Hepatocyte (in vitro differentiated cells): ENCODE measurements at regions not wholly inside any gene's neighbourhood (a gene's known extent, or its start where the extent isn't known, plus 50 kb on each side); places are given as distances from the start of the nearest gene placed in this dataset.

Experiments
- DNase-seq: peaks from one replicate; pipeline ENCODE4 v3.0.0-alpha.2; 2016; ENCODE audit warnings: low spot score
- H2AFZ ChIP-seq: fragments of 200-600 bp; sonication (generic); 2 replicates; pipeline ENCODE4 v1.6.0; 2016; ENCODE audit warnings: antibody characterized with exemption, mild to moderate bottlenecking
- H3K27ac ChIP-seq: fragments of 200-600 bp; sonication (generic); 2 replicates; pipeline ENCODE4 v1.5.1; 2016; ENCODE audit warnings: mild to moderate bottlenecking
- H3K27me3 ChIP-seq: fragments of 200-600 bp; sonication (generic); 2 replicates; pipeline ENCODE4 v1.6.1; 2016
- H3K36me3 ChIP-seq: fragments of 200-600 bp; sonication (generic); replicated peaks from 2 replicates; pipeline ENCODE4 v1.5.1; 2016; ENCODE audit warnings: low read depth; ENCODE audit not compliant: insufficient read depth
- H3K4me1 ChIP-seq: fragments of 200-600 bp; sonication (generic); 2 replicates; pipeline ENCODE4 v1.5.1; 2016; ENCODE audit warnings: mild to moderate bottlenecking, moderate library complexity; ENCODE audit not compliant: insufficient read depth
- H3K4me2 ChIP-seq: fragments of 200-600 bp; sonication (generic); 2 replicates; pipeline ENCODE4 v1.6.0; 2016
- H3K4me3 ChIP-seq: fragments of 200-600 bp; sonication (generic); 2 replicates; pipeline ENCODE4 v1.5.1; 2016; ENCODE audit warnings: mild to moderate bottlenecking
- H3K79me2 ChIP-seq: fragments of 200-600 bp; sonication (generic); 2 replicates; pipeline ENCODE4 v1.6.0; 2017; ENCODE audit warnings: mild to moderate bottlenecking
- H3K9me2 ChIP-seq: fragments of 200-600 bp; sonication (generic); replicated peaks from 2 replicates; pipeline ENCODE4 v1.6.0; 2017; ENCODE audit warnings: mild to moderate bottlenecking; ENCODE audit not compliant: insufficient read depth
- H3K9me3 ChIP-seq: fragments of 200-600 bp; sonication (generic); 2 replicates; pipeline ENCODE4 v1.5.1; 2016; ENCODE audit warnings: low read depth, mild to moderate bottlenecking
- H4K20me1 ChIP-seq: fragments of 200-600 bp; sonication (generic); 2 replicates; pipeline ENCODE4 v1.6.0; 2016; ENCODE audit warnings: mild to moderate bottlenecking; ENCODE audit not compliant: insufficient read depth, poor library complexity, severe bottlenecking
- EZH2 ChIP-seq: fragments of 200-600 bp; sonication (generic); IDR thresholded peaks from 2 replicates; pipeline ENCODE4 v1.6.1; 2016; ENCODE audit warnings: antibody characterized with exemption, mild to moderate bottlenecking, borderline replicate concordance
- EZH2phosphoT487 ChIP-seq: fragments of 200-600 bp; sonication (generic); IDR thresholded peaks from one replicate; pipeline ENCODE4 v1.6.1; 2018; ENCODE audit warnings: antibody characterized with exemption, mild to moderate bottlenecking, low read depth, moderate library complexity; ENCODE audit not compliant: unreplicated experiment, severe bottlenecking
- WGBS: methylation state at CpG from one replicate; pipeline ENCODE4 v1.1.6; 2016; ENCODE audit warnings: low lambda C conversion rate; ENCODE audit errors: missing lambda C conversion rate; 5-methylcytosine and 5-hydroxymethylcytosine counted together
- TF ChIP-seq, protein P1 (sequence below): fragments of 200-600 bp; sonication (generic); IDR thresholded peaks from 2 replicates; pipeline ENCODE4 v1.5.1; 2016; ENCODE audit warnings: antibody characterized with exemption, mild to moderate bottlenecking; ENCODE audit not compliant: poor library complexity

DNA sequence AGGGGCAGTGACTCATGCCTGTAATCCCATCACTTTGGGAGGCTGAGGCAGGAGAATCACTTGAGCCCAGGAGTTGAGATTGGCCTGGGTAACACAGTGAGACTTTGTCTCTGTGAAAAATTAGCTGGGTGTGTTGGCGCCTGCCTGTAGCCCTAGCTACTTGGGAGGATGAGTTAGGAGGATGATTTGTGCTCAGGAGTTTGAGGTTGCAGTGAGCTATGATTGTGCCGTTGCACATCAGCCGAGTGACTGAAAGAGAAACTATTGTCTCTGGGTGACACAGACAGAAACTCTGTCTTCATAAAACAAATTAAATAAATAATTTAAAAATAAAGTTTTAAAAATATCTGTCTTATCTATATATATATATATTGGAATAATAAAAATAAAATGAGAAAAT is 1844.6 kb upstream of the PIK3C3 start:
- no peak overlapping the region for H3K27ac ChIP-seq
- no peak overlapping the region for H3K4me3 ChIP-seq
- TF ChIP-seq, protein P1, sequence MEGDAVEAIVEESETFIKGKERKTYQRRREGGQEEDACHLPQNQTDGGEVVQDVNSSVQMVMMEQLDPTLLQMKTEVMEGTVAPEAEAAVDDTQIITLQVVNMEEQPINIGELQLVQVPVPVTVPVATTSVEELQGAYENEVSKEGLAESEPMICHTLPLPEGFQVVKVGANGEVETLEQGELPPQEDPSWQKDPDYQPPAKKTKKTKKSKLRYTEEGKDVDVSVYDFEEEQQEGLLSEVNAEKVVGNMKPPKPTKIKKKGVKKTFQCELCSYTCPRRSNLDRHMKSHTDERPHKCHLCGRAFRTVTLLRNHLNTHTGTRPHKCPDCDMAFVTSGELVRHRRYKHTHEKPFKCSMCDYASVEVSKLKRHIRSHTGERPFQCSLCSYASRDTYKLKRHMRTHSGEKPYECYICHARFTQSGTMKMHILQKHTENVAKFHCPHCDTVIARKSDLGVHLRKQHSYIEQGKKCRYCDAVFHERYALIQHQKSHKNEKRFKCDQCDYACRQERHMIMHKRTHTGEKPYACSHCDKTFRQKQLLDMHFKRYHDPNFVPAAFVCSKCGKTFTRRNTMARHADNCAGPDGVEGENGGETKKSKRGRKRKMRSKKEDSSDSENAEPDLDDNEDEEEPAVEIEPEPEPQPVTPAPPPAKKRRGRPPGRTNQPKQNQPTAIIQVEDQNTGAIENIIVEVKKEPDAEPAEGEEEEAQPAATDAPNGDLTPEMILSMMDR = no peak
- no peak for TF ChIP-seq EZH2
- no peaks in the 10 kb centered on the region for H3K79me2 ChIP-seq
- DNase-seq = no peak
- no peaks in the 10 kb centered on the region for H3K9me2 ChIP-seq
- WGBS = 99% methylated on average over 3 of the region's 3 CpGs
- no peaks in the 10 kb centered on the region for H4K20me1 ChIP-seq
- no peak overlapping the region for H2AFZ ChIP-seq
- H3K36me3 ChIP-seq = no peaks in the 10 kb centered on the region
- H3K4me2 ChIP-seq = no peak overlapping the region
- no peaks in the 10 kb centered on the region for H3K4me1 ChIP-seq
- H3K27me3 ChIP-seq = no peaks in the 10 kb centered on the region
- H3K9me3 ChIP-seq = no peaks in the 10 kb centered on the region

DNA sequence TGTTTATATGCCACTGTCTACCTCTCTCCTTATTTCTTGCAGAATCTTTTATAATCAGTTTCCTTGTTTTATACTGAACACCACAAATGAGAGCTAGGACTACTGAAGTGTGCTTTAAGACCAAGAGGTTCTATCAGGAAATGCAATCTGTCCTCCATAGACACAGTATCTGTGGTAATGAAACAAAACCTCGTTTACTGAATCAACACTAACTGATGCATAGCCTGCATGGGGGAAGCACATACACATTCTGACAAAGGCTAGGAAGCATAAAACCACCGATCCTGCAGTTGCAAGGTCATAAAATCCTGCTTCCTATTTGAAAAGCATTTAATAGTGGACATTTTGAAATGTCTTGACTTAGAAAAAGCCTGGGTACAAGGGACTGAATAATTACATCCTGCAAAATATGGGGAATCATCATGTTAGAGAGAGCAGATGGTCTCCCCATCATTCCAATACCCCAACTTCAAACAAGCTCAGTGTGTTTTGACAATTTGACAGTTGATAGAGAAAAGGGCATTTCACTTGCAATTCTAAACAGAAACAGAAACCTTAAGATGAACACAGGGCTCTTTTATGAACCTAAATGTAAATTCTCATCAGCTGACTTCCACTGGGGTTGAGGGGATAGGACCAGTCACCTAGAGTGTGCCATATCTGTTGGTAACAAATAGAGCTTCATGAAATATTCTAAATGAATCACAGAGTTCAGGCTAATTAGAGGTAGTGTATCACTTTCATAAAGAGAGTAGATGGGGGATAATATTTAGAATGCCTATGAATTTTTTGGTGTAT is 1845.6 kb upstream of the PIK3C3 start:
- Histone ChIP-seq H3K9me3 (no peaks in the 10 kb centered on the region), H3K4me2 (peak overlapping the region; percentile 13), H4K20me1 (no peaks in the 10 kb centered on the region), H3K79me2 (no peaks in the 10 kb centered on the region), H2AFZ (peak overlapping the region; percentile 46), H3K4me3 (no peak overlapping the region), H3K27me3 (no peaks in the 10 kb centered on the region), H3K4me1 (no peaks in the 10 kb centered on the region), H3K36me3 (no peaks in the 10 kb centered on the region), H3K27ac (no peak overlapping the region), H3K9me2 (no peaks in the 10 kb centered on the region)
- 30% methylated on average over 2 of the region's 2 CpGs for WGBS
- no peak for DNase-seq
- no peak for TF ChIP-seq EZH2phosphoT487
- no peak for TF ChIP-seq EZH2
- TF ChIP-seq, protein P1 = no peak

DNA sequence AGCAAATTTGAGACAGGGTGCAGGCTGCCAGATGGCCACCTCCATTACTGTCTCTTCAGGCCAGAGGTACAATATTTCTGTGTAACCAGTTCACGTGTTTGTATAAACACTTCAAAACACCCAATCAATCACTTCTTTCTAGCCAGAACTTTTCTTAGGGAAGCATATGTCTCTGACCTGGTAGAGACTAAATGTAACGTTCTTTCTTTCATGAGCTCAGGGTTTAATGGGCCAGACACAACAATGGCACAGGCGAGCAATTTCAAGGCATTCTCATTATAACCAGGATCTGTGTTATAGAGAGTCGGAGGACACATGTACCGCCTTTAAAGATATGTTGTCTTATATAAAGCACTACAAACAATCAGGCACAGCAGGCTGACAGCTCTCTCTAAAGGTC is 1846.4 kb upstream of the PIK3C3 start:
- no peaks in the 10 kb centered on the region for H3K27me3 ChIP-seq
- no peak for DNase-seq
- 49% methylated on average over 5 of the region's 5 CpGs for WGBS
- TF ChIP-seq EZH2 (no peak), EZH2phosphoT487 (no peak)
- TF ChIP-seq, protein P1 = no peak
- H3K36me3 ChIP-seq = no peaks in the 10 kb centered on the region
- H3K4me1 ChIP-seq = no peaks in the 10 kb centered on the region
- no peaks in the 10 kb centered on the region for H3K9me3 ChIP-seq
- no peak overlapping the region for H2AFZ ChIP-seq
- no peaks in the 10 kb centered on the region for H4K20me1 ChIP-seq
- H3K79me2 ChIP-seq = no peaks in the 10 kb centered on the region
- no peak overlapping the region for H3K27ac ChIP-seq
- no peak overlapping the region for H3K4me2 ChIP-seq
- H3K9me2 ChIP-seq = no peaks in the 10 kb centered on the region
- H3K4me3 ChIP-seq = no peak overlapping the region
